IMR-90 (cell line): ENCODE measurements at regions not wholly inside any gene's neighbourhood (a gene's known extent, or its start where the extent isn't known, plus 50 kb on each side); places are given as distances from the start of the nearest gene placed in this dataset.
"Not testable (repeated sequence)": the region's sequence is repeated elsewhere in the genome, so short reads cannot be mapped to it uniquely, and the experiment has no call there.

Experiments used
- ATAC-seq: fragments of 200-7000 bp; cut with Tn5 transposase; 2 replicates; pipeline ENCODE4 v1.9.1; 2020; ENCODE audit warnings: low read depth, mild to moderate bottlenecking, moderate library complexity
- BruUV-seq: library from RNA; stranded (reverse); fragments of 400-500 nt; replicated peaks from 2 replicates; lab custom pipeline; 2021; lab: Mats Ljungman, UMichigan
- CTCF ChIA-PET: fragments of 300-600 bp; formaldehyde crosslinking; extraction: SDS; loops from one replicate; lab custom pipeline; 2021; ENCODE audit warnings: antibody characterized with exemption; lab: Yijun Ruan, JAX
- POLR2A ChIA-PET: fragments of 300-600 bp; sonication (Branson Sonifier 250); formaldehyde crosslinking; loops from one replicate; lab custom pipeline; 2022; ENCODE audit warnings: antibody characterized with exemption; ENCODE audit not compliant: unreplicated experiment; lab: Charles Lee
- DNase-seq: peaks from one replicate; pipeline ENCODE4 v3.0.0; 2013
- H2AFZ ChIP-seq: replicated peaks from 2 replicates; pipeline ENCODE3; 2013; ENCODE audit warnings: low read length, mild to moderate bottlenecking; ENCODE audit not compliant: poor library complexity
- H2AK5ac ChIP-seq: 2 replicates; pipeline ENCODE4 v1.6.1; 2013; ENCODE audit warnings: low read depth, low read length, inconsistent platforms
- H2AK9ac ChIP-seq: replicated peaks from 2 replicates; pipeline ENCODE3; 2013; ENCODE audit warnings: mild to moderate bottlenecking, low read depth, low read length, moderate library complexity; ENCODE audit not compliant: poor library complexity
- H2BK120ac ChIP-seq: 2 replicates; pipeline ENCODE4 v1.6.1; 2013; ENCODE audit warnings: low read depth, low read length, inconsistent platforms
- H2BK15ac ChIP-seq: 3 replicates; pipeline ENCODE4 v1.6.1; 2013; ENCODE audit warnings: low read depth, low read length, inconsistent platforms
- H2BK20ac ChIP-seq: 2 replicates; pipeline ENCODE4 v1.6.1; 2013; ENCODE audit warnings: low read depth, mild to moderate bottlenecking, inconsistent platforms, low read length, moderate library complexity
- H2BK5ac ChIP-seq: 2 replicates; pipeline ENCODE4 v1.6.1; 2013; ENCODE audit warnings: mild to moderate bottlenecking, low read depth, low read length, inconsistent platforms; ENCODE audit not compliant: poor library complexity, severe bottlenecking
- H3K14ac ChIP-seq: replicated peaks from 2 replicates; pipeline ENCODE4 v1.6.1; 2013; ENCODE audit warnings: low read depth, low read length, inconsistent platforms
- H3K18ac ChIP-seq: 2 replicates; pipeline ENCODE4 v1.6.1; 2013; ENCODE audit warnings: low read depth, low read length, control low read depth
- H3K23ac ChIP-seq: 2 replicates; pipeline ENCODE4 v1.6.1; 2013; ENCODE audit warnings: low read depth, low read length, inconsistent platforms
- H3K27ac ChIP-seq: 2 replicates; pipeline ENCODE4 v1.5.1; 2013; ENCODE audit warnings: mild to moderate bottlenecking, control low read depth, low read length; ENCODE audit not compliant: insufficient read depth
- H3K27me3 ChIP-seq: 2 replicates; pipeline ENCODE4 v1.6.1; 2013; ENCODE audit warnings: low read length; ENCODE audit not compliant: control insufficient read depth, insufficient read depth
- H3K36me3 ChIP-seq: 2 replicates; pipeline ENCODE4 v1.6.1; 2013; ENCODE audit warnings: low read length, mixed read lengths; ENCODE audit not compliant: control insufficient read depth, insufficient read depth
- H3K4ac ChIP-seq: 2 replicates; pipeline ENCODE4 v1.6.1; 2013; ENCODE audit warnings: low read depth, low read length, inconsistent platforms
- H3K4me1 ChIP-seq: 2 replicates; pipeline ENCODE4 v1.6.1; 2013; ENCODE audit warnings: low read length, mixed read lengths; ENCODE audit not compliant: control insufficient read depth, insufficient read depth
- H3K4me2 ChIP-seq: 2 replicates; pipeline ENCODE4 v1.6.1; 2013; ENCODE audit warnings: low read depth, mild to moderate bottlenecking, control low read depth, low read length, moderate library complexity
- H3K4me3 ChIP-seq: 2 replicates; pipeline ENCODE4 v1.5.1; 2013; ENCODE audit warnings: low read depth, mild to moderate bottlenecking, control low read depth, low read length, moderate library complexity; ENCODE audit not compliant: insufficient read depth
- H3K56ac ChIP-seq: 2 replicates; pipeline ENCODE4 v1.6.1; 2013; ENCODE audit warnings: low read length, inconsistent platforms; ENCODE audit not compliant: insufficient read depth; ENCODE audit errors: extremely low read depth
- H3K79me1 ChIP-seq, 2 experiments: 2 replicates each; pipeline ENCODE4 v1.6.1; 2013; ENCODE audit warnings: low read length in 2 of 2, inconsistent platforms in 1 of 2, low read depth in 1 of 2
- H3K9ac ChIP-seq: 2 replicates; pipeline ENCODE4 v1.6.1; 2013; ENCODE audit warnings: low read depth, low read length, control low read depth
- H3K9me1 ChIP-seq: 2 replicates; pipeline ENCODE4 v1.6.1; 2013; ENCODE audit warnings: low read length, inconsistent platforms; ENCODE audit not compliant: insufficient read depth
- H3K9me3 ChIP-seq: 2 replicates; pipeline ENCODE4 v1.6.1; 2013; ENCODE audit warnings: low read length; ENCODE audit not compliant: control insufficient read depth, insufficient read depth
- H4K20me1 ChIP-seq: 2 replicates; pipeline ENCODE4 v1.6.1; 2013; ENCODE audit warnings: low read length, inconsistent platforms; ENCODE audit not compliant: insufficient read depth
- H4K5ac ChIP-seq: 2 replicates; pipeline ENCODE4 v1.6.1; 2013; ENCODE audit warnings: mild to moderate bottlenecking, low read depth, low read length, control low read depth
- H4K8ac ChIP-seq, 2 experiments: 2 replicates each; pipeline ENCODE4 v1.6.1; 2013; ENCODE audit warnings: low read depth in 2 of 2, low read length in 2 of 2, control low read depth in 1 of 2, inconsistent platforms in 1 of 2
- H4K91ac ChIP-seq: 2 replicates; pipeline ENCODE4 v1.6.1; 2013; ENCODE audit warnings: low read depth, low read length, inconsistent platforms; ENCODE audit not compliant: insufficient read depth
- WGBS, 2 experiments: methylation state at CpG; one replicate each; pipeline versions ENCODE4 v1.1.5 to v1.1.7; 2013; ENCODE audit warnings: missing lambda C conversion rate in 2 of 2; ENCODE audit not compliant: insufficient read length in 1 of 2; ENCODE audit errors: extremely low coverage in 2 of 2; 5-methylcytosine and 5-hydroxymethylcytosine counted together
- dilution Hi-C: fragments of 300-500 bp; cut with HindIII; formaldehyde crosslinking; loops from one replicate; pipeline ENCODE4 v1.14.3; 2018; ENCODE audit warnings: low sequenced_read_pairs; ENCODE audit not compliant: unreplicated experiment
- in situ Hi-C: fragments of 300-500 bp; cut with MboI; formaldehyde crosslinking; loops from 3 replicates; pipeline ENCODE4 v1.14.3; 2019; ENCODE audit warnings: low sequenced_read_pairs, inconsistent platforms, mixed read lengths
- intact Hi-C: fragments of 100-400 bp; cut with micrococcal nuclease; formaldehyde crosslinking; loops from 2 replicates; pipeline ENCODE4 v1.10.0; 2022

- dilution Hi-C loops, intact Hi-C loops, H2BK120ac ChIP-seq, CTCF ChIA-PET, ATAC-seq, H3K56ac ChIP-seq, H3K9ac ChIP-seq, H2BK15ac ChIP-seq, H3K4ac ChIP-seq, BruUV-seq, H4K5ac ChIP-seq, H3K23ac ChIP-seq, H2BK20ac ChIP-seq, H3K27me3 ChIP-seq, H3K14ac ChIP-seq, H3K36me3 ChIP-seq, POLR2A ChIA-PET, H4K91ac ChIP-seq, H2AK9ac ChIP-seq, DNase-seq, H3K4me2 ChIP-seq, H2AK5ac ChIP-seq, H3K9me3 ChIP-seq, H2AFZ ChIP-seq, H3K4me1 ChIP-seq, H3K4me3 ChIP-seq, H3K18ac ChIP-seq, H3K79me1 ChIP-seq, H3K9me1 ChIP-seq, H4K8ac ChIP-seq, H4K20me1 ChIP-seq, in situ Hi-C loops, H3K27ac ChIP-seq, H2BK5ac ChIP-seq: not testable (repeated sequence)
- 100% methylated on average over 1 of the region's 8 CpGs; no CpG with 5 or more reads in 1 of the 2 experiments for WGBS, 2 experiments
Observed at GRCh38 chr3:21966457-21966856, 215.4 kb upstream of the ZNF385D start.
